ENCODE measurements at regions not wholly inside any gene's neighbourhood (a gene's known extent, or its start where the extent isn't known, plus 50 kb on each side); places are given as distances from the start of the nearest gene placed in this dataset.

GRCh38 chr14:40368314-40368713, 936.1 kb upstream of the FBXO33 start:
- TF ChIP-seq JUNB (IDR thresholded peaks at IDR 0.05; ENCODE audit: unreplicated experiment) (no peak), CTCF (conservative IDR thresholded peaks at IDR 0.05; ENCODE audit: low read depth in 2 of 2) (no peak), REST (IDR thresholded peaks at IDR 0.05; ENCODE audit: unreplicated experiment) (no peak), EZH2 (IDR thresholded peaks at IDR 0.05; ENCODE audit: low read depth, unreplicated experiment) (no peak), POLR2AphosphoS5 (IDR thresholded peaks at IDR 0.05; ENCODE audit: low read depth) (no peak), EZH2phosphoT487 (IDR thresholded peaks at IDR 0.05; ENCODE audit: unreplicated experiment) (no peak), CREB1 (CRISPR knock-in tag; IDR thresholded peaks at IDR 0.05; ENCODE audit: low read depth) (no peak), NANOG (IDR thresholded peaks at IDR 0.05; ENCODE audit: borderline replicate concordance) (no peak), ZNF331 (CRISPR knock-in tag; IDR thresholded peaks at IDR 0.05; ENCODE audit: low read depth) (no peak), ZNF114 (CRISPR knock-in tag; IDR thresholded peaks at IDR 0.05) (no peak), STAT1 (IDR thresholded peaks at IDR 0.05; ENCODE audit: unreplicated experiment) (no peak)
- TF ChIP-seq, protein P1, sequence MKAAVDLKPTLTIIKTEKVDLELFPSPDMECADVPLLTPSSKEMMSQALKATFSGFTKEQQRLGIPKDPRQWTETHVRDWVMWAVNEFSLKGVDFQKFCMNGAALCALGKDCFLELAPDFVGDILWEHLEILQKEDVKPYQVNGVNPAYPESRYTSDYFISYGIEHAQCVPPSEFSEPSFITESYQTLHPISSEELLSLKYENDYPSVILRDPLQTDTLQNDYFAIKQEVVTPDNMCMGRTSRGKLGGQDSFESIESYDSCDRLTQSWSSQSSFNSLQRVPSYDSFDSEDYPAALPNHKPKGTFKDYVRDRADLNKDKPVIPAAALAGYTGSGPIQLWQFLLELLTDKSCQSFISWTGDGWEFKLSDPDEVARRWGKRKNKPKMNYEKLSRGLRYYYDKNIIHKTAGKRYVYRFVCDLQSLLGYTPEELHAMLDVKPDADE (IDR thresholded peaks at IDR 0.05) = no peak
- TF ChIP-seq, protein P2, sequence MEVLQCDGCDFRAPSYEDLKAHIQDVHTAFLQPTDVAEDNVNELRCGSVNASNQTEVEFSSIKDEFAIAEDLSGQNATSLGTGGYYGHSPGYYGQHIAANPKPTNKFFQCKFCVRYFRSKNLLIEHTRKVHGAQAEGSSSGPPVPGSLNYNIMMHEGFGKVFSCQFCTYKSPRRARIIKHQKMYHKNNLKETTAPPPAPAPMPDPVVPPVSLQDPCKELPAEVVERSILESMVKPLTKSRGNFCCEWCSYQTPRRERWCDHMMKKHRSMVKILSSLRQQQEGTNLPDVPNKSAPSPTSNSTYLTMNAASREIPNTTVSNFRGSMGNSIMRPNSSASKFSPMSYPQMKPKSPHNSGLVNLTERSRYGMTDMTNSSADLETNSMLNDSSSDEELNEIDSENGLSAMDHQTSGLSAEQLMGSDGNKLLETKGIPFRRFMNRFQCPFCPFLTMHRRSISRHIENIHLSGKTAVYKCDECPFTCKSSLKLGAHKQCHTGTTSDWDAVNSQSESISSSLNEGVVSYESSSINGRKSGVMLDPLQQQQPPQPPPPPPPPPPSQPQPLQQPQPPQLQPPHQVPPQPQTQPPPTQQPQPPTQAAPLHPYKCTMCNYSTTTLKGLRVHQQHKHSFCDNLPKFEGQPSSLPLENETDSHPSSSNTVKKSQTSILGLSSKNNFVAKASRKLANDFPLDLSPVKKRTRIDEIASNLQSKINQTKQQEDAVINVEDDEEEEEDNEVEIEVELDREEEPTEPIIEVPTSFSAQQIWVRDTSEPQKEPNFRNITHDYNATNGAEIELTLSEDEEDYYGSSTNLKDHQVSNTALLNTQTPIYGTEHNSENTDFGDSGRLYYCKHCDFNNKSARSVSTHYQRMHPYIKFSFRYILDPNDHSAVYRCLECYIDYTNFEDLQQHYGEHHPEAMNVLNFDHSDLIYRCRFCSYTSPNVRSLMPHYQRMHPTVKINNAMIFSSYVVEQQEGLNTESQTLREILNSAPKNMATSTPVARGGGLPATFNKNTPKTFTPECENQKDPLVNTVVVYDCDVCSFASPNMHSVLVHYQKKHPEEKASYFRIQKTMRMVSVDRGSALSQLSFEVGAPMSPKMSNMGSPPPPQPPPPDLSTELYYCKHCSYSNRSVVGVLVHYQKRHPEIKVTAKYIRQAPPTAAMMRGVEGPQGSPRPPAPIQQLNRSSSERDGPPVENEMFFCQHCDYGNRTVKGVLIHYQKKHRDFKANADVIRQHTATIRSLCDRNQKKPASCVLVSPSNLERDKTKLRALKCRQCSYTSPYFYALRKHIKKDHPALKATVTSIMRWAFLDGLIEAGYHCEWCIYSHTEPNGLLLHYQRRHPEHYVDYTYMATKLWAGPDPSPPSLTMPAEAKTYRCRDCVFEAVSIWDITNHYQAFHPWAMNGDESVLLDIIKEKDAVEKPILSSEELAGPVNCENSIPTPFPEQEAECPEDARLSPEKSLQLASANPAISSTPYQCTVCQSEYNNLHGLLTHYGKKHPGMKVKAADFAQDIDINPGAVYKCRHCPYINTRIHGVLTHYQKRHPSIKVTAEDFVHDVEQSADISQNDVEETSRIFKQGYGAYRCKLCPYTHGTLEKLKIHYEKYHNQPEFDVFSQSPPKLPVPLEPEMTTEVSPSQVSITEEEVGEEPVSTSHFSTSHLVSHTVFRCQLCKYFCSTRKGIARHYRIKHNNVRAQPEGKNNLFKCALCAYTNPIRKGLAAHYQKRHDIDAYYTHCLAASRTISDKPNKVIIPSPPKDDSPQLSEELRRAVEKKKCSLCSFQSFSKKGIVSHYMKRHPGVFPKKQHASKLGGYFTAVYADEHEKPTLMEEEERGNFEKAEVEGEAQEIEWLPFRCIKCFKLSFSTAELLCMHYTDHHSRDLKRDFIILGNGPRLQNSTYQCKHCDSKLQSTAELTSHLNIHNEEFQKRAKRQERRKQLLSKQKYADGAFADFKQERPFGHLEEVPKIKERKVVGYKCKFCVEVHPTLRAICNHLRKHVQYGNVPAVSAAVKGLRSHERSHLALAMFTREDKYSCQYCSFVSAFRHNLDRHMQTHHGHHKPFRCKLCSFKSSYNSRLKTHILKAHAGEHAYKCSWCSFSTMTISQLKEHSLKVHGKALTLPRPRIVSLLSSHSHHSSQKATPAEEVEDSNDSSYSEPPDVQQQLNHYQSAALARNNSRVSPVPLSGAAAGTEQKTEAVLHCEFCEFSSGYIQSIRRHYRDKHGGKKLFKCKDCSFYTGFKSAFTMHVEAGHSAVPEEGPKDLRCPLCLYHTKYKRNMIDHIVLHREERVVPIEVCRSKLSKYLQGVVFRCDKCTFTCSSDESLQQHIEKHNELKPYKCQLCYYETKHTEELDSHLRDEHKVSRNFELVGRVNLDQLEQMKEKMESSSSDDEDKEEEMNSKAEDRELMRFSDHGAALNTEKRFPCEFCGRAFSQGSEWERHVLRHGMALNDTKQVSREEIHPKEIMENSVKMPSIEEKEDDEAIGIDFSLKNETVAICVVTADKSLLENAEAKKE (CRISPR knock-in tag; IDR thresholded peaks at IDR 0.05) = no peak

All from GM23338 (cell line).